ENCODE measurements at regions not wholly inside any gene's neighbourhood (a gene's known extent, or its start where the extent isn't known, plus 50 kb on each side); places are given as distances from the start of the nearest gene placed in this dataset.

GRCh38 chr5:67876371-67876770 is 339.2 kb upstream of the PIK3R1 start:
- no peak for TF ChIP-seq CTCF (IDR thresholded peaks at IDR 0.05)
- no peak for TF ChIP-seq POLR2A (IDR thresholded peaks at IDR 0.05)

Measured in uterus (tissue), 2 donors.